Smooth muscle cell (in vitro differentiated cells): ENCODE measurements at regions not wholly inside any gene's neighbourhood (a gene's known extent, or its start where the extent isn't known, plus 50 kb on each side); places are given as distances from the start of the nearest gene placed in this dataset.

Experiments
- DNase-seq: peaks from one replicate; lab custom pipeline; 2025; ENCODE audit not compliant: unreplicated experiment; lab: John Stamatoyannopoulos, UW
- H2AFZ ChIP-seq: fragments of 200-600 bp; sonication (generic); 2 replicates; pipeline ENCODE4 v1.6.0; 2016; ENCODE audit warnings: antibody characterized with exemption, low read depth, mild to moderate bottlenecking
- H3F3A ChIP-seq: fragments of 200-600 bp; sonication (generic); 2 replicates; pipeline ENCODE4 v1.6.0; 2017; ENCODE audit warnings: antibody characterized with exemption, low read depth
- H3K27ac ChIP-seq: fragments of 200-600 bp; sonication (generic); 2 replicates; pipeline ENCODE4 v1.5.1; 2016; ENCODE audit warnings: low read depth, mild to moderate bottlenecking
- H3K27me3 ChIP-seq: fragments of 200-600 bp; sonication (generic); 2 replicates; pipeline ENCODE4 v1.6.1; 2016; ENCODE audit warnings: low read depth, mild to moderate bottlenecking
- H3K36me3 ChIP-seq: fragments of 200-600 bp; sonication (generic); 2 replicates; pipeline ENCODE4 v1.5.1; 2016; ENCODE audit warnings: low read depth
- H3K4me1 ChIP-seq: fragments of 200-600 bp; sonication (generic); 2 replicates; pipeline ENCODE4 v1.5.1; 2016; ENCODE audit warnings: low read depth
- H3K4me2 ChIP-seq: fragments of 200-600 bp; sonication (generic); 2 replicates; pipeline ENCODE4 v1.6.0; 2016; ENCODE audit warnings: mild to moderate bottlenecking
- H3K4me3 ChIP-seq: fragments of 200-600 bp; sonication (generic); 2 replicates; pipeline ENCODE4 v1.5.1; 2016; ENCODE audit warnings: mild to moderate bottlenecking
- H3K79me2 ChIP-seq: fragments of 200-600 bp; sonication (generic); 2 replicates; pipeline ENCODE4 v1.6.0; 2016; ENCODE audit warnings: low read depth, mild to moderate bottlenecking
- H3K9ac ChIP-seq: fragments of 200-600 bp; sonication (generic); 2 replicates; pipeline ENCODE4 v1.6.0; 2016; ENCODE audit warnings: low read depth
- H3K9me3 ChIP-seq: fragments of 200-600 bp; sonication (generic); replicated peaks from 2 replicates; pipeline ENCODE4 v1.5.1; 2016; ENCODE audit warnings: low read depth
- H4K20me1 ChIP-seq: fragments of 200-600 bp; sonication (generic); 2 replicates; pipeline ENCODE4 v1.6.0; 2016; ENCODE audit warnings: low read depth
- WGBS: methylation state at CpG from one replicate; pipeline ENCODE4 v1.1.7; 2016; ENCODE audit warnings: low lambda C conversion rate; 5-methylcytosine and 5-hydroxymethylcytosine counted together
- TF ChIP-seq, protein P1 (sequence below): fragments of 200-600 bp; sonication (generic); IDR thresholded peaks from 2 replicates; pipeline ENCODE4 v1.5.1; 2017; ENCODE audit warnings: borderline replicate concordance, mild to moderate bottlenecking, antibody characterized with exemption; ENCODE audit not compliant: insufficient read depth, poor library complexity, severe bottlenecking

DNA sequence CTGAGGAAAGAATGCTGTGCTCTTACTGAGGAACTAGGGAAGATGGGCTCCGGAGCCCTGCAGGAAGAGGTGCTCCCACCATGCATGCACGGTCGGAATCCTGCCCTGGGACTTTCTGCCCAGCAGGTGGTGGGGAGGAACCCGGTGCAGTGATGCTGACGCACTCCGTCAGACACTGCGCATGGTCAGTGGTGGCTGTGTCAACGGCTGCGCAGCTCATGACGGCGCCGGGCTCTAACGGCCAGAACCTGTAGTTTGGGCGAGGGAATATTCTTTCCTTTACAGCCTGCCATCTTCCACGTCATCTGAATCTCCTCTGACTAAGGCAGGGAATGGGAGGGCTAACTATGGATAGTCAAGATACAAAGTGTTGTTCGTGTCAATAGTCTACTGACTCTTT lies 189.2 kb upstream of the MGMT start:
- DNase-seq = no peak
- H3K27ac ChIP-seq = no peak overlapping the region
- 96% methylated on average over 16 of the region's 16 CpGs for WGBS
- H3F3A ChIP-seq = no peaks in the 10 kb centered on the region
- H4K20me1 ChIP-seq = no peaks in the 10 kb centered on the region
- no peak overlapping the region for H3K4me3 ChIP-seq
- H2AFZ ChIP-seq = no peak overlapping the region
- no peak overlapping the region for H3K9ac ChIP-seq
- TF ChIP-seq, protein P1, sequence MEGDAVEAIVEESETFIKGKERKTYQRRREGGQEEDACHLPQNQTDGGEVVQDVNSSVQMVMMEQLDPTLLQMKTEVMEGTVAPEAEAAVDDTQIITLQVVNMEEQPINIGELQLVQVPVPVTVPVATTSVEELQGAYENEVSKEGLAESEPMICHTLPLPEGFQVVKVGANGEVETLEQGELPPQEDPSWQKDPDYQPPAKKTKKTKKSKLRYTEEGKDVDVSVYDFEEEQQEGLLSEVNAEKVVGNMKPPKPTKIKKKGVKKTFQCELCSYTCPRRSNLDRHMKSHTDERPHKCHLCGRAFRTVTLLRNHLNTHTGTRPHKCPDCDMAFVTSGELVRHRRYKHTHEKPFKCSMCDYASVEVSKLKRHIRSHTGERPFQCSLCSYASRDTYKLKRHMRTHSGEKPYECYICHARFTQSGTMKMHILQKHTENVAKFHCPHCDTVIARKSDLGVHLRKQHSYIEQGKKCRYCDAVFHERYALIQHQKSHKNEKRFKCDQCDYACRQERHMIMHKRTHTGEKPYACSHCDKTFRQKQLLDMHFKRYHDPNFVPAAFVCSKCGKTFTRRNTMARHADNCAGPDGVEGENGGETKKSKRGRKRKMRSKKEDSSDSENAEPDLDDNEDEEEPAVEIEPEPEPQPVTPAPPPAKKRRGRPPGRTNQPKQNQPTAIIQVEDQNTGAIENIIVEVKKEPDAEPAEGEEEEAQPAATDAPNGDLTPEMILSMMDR = no peak
- H3K79me2 ChIP-seq = no peaks in the 10 kb centered on the region
- H3K9me3 ChIP-seq = no peaks in the 10 kb centered on the region
- H3K27me3 ChIP-seq = no peaks in the 10 kb centered on the region
- H3K4me1 ChIP-seq = no peaks in the 10 kb centered on the region
- H3K4me2 ChIP-seq = no peak overlapping the region
- no peaks in the 10 kb centered on the region for H3K36me3 ChIP-seq

DNA sequence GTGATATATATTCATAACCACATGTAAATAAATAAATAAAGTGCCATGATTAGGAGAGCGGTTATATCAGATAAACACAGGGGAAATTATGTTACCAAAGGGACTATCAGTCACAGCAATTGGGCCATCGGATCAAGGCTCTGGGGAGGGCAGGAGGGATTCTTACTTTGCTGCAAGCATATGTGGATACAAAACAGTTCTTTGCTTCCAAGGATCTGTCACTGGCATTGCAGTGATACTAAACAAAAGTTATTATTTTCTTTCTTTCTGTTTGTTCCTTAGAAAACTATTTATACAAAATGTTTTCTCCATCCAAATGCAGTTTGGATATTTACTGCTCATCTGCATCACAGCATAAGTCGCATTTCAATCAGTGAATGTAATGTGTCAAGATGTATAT lies 188.4 kb upstream of the MGMT start:
- H3K4me1 ChIP-seq = no peaks in the 10 kb centered on the region
- no peaks in the 10 kb centered on the region for H4K20me1 ChIP-seq
- DNase-seq = no peak
- H3K9ac ChIP-seq = no peak overlapping the region
- H3K27me3 ChIP-seq = no peaks in the 10 kb centered on the region
- no peak overlapping the region for H2AFZ ChIP-seq
- no peaks in the 10 kb centered on the region for H3K9me3 ChIP-seq
- 93% methylated on average over 3 of the region's 3 CpGs for WGBS
- H3K4me2 ChIP-seq = no peak overlapping the region
- no peak overlapping the region for H3K27ac ChIP-seq
- H3K4me3 ChIP-seq = no peak overlapping the region
- H3K36me3 ChIP-seq = no peaks in the 10 kb centered on the region
- TF ChIP-seq, protein P1 = no peak
- H3K79me2 ChIP-seq = no peaks in the 10 kb centered on the region
- H3F3A ChIP-seq = no peaks in the 10 kb centered on the region

- WGBS = 91% methylated on average over 11 of the region's 11 CpGs
- Histone ChIP-seq H3K4me2 (no peak overlapping the region), H3F3A (no peaks in the 10 kb centered on the region), H2AFZ (no peak overlapping the region), H3K27ac (no peak overlapping the region), H3K4me3 (no peak overlapping the region), H3K79me2 (no peaks in the 10 kb centered on the region), H3K36me3 (no peaks in the 10 kb centered on the region), H3K9me3 (no peaks in the 10 kb centered on the region), H3K9ac (no peak overlapping the region), H4K20me1 (no peaks in the 10 kb centered on the region), H3K4me1 (no peaks in the 10 kb centered on the region), H3K27me3 (no peaks in the 10 kb centered on the region)
- TF ChIP-seq, protein P1 = no peak
- DNase-seq = no peak
Measured at GRCh38 chr10:129279446-129280154, 187.4 kb upstream of the MGMT start.

DNA sequence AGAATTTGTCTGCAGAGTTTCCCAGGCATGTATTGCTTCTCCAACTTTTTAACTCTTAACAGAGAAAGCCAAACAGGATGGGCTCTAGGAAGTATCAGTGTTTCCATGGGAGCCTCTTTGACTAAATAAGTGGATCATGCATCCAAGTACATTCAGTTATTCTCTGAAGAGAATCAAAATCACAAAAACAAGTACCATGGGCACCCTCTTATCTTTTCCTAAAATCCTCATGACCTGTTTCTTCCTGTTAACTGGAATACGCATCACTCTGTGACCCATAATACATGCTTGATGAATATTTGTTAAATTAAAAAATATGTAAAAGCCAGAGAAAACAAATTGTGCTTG lies 186.9 kb upstream of the MGMT start:
- no peaks in the 10 kb centered on the region for H3K9me3 ChIP-seq
- WGBS = 94% methylated on average over 1 of the region's 1 CpG
- H4K20me1 ChIP-seq = no peaks in the 10 kb centered on the region
- H3F3A ChIP-seq = no peaks in the 10 kb centered on the region
- H3K79me2 ChIP-seq = no peaks in the 10 kb centered on the region
- TF ChIP-seq, protein P1 = no peak
- no peak overlapping the region for H3K9ac ChIP-seq
- no peak overlapping the region for H3K4me2 ChIP-seq
- H2AFZ ChIP-seq = no peak overlapping the region
- H3K4me1 ChIP-seq = no peaks in the 10 kb centered on the region
- H3K27ac ChIP-seq = no peak overlapping the region
- H3K27me3 ChIP-seq = no peaks in the 10 kb centered on the region
- DNase-seq = no peak
- H3K36me3 ChIP-seq = no peaks in the 10 kb centered on the region
- H3K4me3 ChIP-seq = no peak overlapping the region
